CD8-positive, alpha-beta memory T cell (primary cell): ENCODE measurements at regions not wholly inside any gene's neighbourhood (a gene's known extent, or its start where the extent isn't known, plus 50 kb on each side); places are given as distances from the start of the nearest gene placed in this dataset.

ENCODE experiments used
- CTCF ChIA-PET: fragments of 350-600 bp; sonication (Branson Sonifier 250); formaldehyde crosslinking; loops from one replicate; lab custom pipeline; 2021; ENCODE audit warnings: antibody characterized with exemption; lab: Charles Lee
- POLR2A ChIA-PET: fragments of 350-600 bp; sonication (Branson Sonifier 250); formaldehyde crosslinking; loops from one replicate; lab custom pipeline; 2021; ENCODE audit warnings: antibody characterized with exemption; lab: Charles Lee
- DNase-seq, 5 donors: peaks; one replicate each; pipeline versions ENCODE4 v3.0.0 to v3.0.0-alpha.2; 2020 to 2022; ENCODE audit warnings: mixed read lengths in 1 of 5
- H3K27ac ChIP-seq: one replicate; pipeline ENCODE4 v1.7.0; 2013; ENCODE audit warnings: low read depth, mild to moderate bottlenecking, low read length, moderate library complexity
- H3K27me3 ChIP-seq: 2 replicates; pipeline ENCODE4 v1.7.0; 2013; ENCODE audit warnings: low read length, mild to moderate bottlenecking; ENCODE audit not compliant: insufficient read depth, poor library complexity, severe bottlenecking
- H3K36me3 ChIP-seq: 2 replicates; pipeline ENCODE4 v1.7.0; 2013; ENCODE audit warnings: mild to moderate bottlenecking, low read length, moderate library complexity; ENCODE audit not compliant: insufficient read depth
- H3K4me1 ChIP-seq: 2 replicates; pipeline ENCODE4 v1.7.0; 2013; ENCODE audit warnings: mild to moderate bottlenecking, low read length, moderate library complexity; ENCODE audit not compliant: insufficient read depth
- H3K4me3 ChIP-seq: 2 replicates; pipeline ENCODE4 v1.7.0; 2013; ENCODE audit warnings: mild to moderate bottlenecking, low read length
- H3K9me3 ChIP-seq: 2 replicates; pipeline ENCODE4 v1.7.0; 2013; ENCODE audit warnings: mild to moderate bottlenecking, low read length
- H3K27ac Mint-ChIP-seq, 8 donors: one replicate each; pipeline ENCODE4 v1.8.0; 2020 to 2021; ENCODE audit warnings: mixed read lengths in 8 of 8, mild to moderate bottlenecking in 6 of 8, inconsistent platforms in 3 of 8, moderate library complexity in 3 of 8
- H3K27me3 Mint-ChIP-seq, 2 donors: one replicate each; pipeline ENCODE4 v1.8.0; 2020 to 2021; ENCODE audit warnings: mixed read lengths in 2 of 2, mild to moderate bottlenecking in 1 of 2, moderate library complexity in 1 of 2
- H3K36me3 Mint-ChIP-seq, 3 donors: one replicate each; pipeline ENCODE4 v1.8.0; 2020 to 2021; ENCODE audit warnings: mixed read lengths in 3 of 3, inconsistent platforms in 1 of 3, mild to moderate bottlenecking in 1 of 3
- H3K4me1 Mint-ChIP-seq, 3 donors: one replicate each; pipeline ENCODE4 v1.8.0; 2020 to 2021; ENCODE audit warnings: mixed read lengths in 3 of 3, inconsistent platforms in 1 of 3, mild to moderate bottlenecking in 1 of 3
- H3K4me3 Mint-ChIP-seq, 7 donors: one replicate each; pipeline ENCODE4 v1.8.0; 2020 to 2021; ENCODE audit warnings: mixed read lengths in 7 of 7, mild to moderate bottlenecking in 6 of 7, moderate library complexity in 4 of 7, inconsistent platforms in 2 of 7
- H3K9me3 Mint-ChIP-seq, 5 donors: one replicate each; pipeline ENCODE4 v1.8.0; 2020 to 2022; ENCODE audit warnings: mixed read lengths in 5 of 5, mild to moderate bottlenecking in 3 of 5, moderate library complexity in 2 of 5, inconsistent platforms in 1 of 5

DNA sequence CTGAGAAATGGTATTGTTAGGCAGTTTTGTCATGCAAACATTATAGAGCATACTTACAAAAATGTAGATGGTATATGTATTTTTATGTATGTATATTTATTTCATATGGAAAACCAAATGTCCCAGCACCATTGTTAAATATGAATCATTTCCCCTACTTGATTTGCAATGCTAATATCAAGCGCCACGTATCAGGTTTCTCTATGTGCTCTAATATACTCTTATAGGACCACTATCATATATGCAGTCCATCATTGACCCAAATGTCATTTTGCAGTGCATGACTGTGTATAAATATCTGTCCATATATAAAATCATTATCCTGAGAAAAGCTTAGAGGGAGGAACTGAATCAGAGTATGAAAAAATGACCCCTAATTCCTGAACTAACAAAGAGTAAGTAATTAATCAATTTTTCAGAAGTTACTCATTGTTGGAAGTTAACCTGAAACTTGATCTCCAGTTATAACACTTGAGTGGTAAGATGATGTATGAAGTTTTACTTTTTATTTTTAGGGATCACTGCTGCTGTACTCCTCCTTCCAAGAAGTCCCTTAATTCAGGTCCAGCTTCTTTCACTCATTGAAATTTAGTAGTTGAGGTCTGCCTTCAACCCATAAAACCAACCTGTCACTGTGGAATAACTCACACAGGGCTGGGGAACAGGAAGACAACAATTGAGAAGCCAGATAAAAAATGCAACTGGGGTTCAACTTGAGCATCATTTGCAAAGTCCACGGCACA, 134.8 kb upstream of the LDB2 start:
- H3K36me3 Mint-ChIP-seq, result no peaks in the 10 kb centered on the region
- POLR2A ChIA-PET, result no interaction called here
- no peaks in the 10 kb centered on the region for H3K36me3 ChIP-seq
- peaks cover 0 to 3% (median 0%) of the 10 kb centered on the region in 5 donors for H3K9me3 Mint-ChIP-seq
- H3K9me3 ChIP-seq, result no peaks in the 10 kb centered on the region
- CTCF ChIA-PET, result no interaction called here
- no peak for DNase-seq
- no peak overlapping the region for H3K27ac ChIP-seq
- no peak overlapping the region for H3K4me3 Mint-ChIP-seq
- H3K4me3 ChIP-seq, result no peak overlapping the region
- no peaks in the 10 kb centered on the region for H3K4me1 ChIP-seq
- no peak overlapping the region for H3K27ac Mint-ChIP-seq
- H3K4me1 Mint-ChIP-seq, result no peaks in the 10 kb centered on the region
- no peaks in the 10 kb centered on the region for H3K27me3 ChIP-seq
- peaks cover 0 to 6% of the 10 kb centered on the region in 2 donors for H3K27me3 Mint-ChIP-seq

DNA sequence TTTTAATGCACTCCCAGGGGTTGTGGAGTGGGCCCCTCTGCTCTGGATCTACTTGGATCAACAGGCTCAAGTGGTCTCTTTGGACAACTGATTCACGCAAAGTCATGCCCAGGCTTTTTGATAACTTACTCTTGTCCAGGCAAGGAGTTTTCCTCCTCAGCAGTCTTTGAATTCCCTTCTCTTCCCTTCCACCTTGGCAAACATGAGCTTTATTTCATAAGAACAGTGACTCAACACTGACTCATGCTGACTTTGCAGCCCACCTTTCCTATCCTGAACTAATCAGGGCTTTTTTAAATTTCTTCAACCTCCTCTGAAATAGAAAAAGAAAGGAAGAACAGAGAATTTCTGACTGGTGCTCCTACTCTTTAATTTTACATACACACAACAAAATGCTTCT, 132.1 kb upstream of the LDB2 start:
- Mint-ChIP-seq H3K27ac (no peak overlapping the region), H3K36me3 (no peaks in the 10 kb centered on the region), H3K9me3 (peaks cover 0 to 3% (median 0%) of the 10 kb centered on the region in 5 donors), H3K27me3 (peaks cover 0 to 10% of the 10 kb centered on the region in 2 donors), H3K4me1 (no peaks in the 10 kb centered on the region), H3K4me3 (no peak overlapping the region)
- no peaks in the 10 kb centered on the region for H3K36me3 ChIP-seq
- H3K4me3 ChIP-seq, result no peak overlapping the region
- POLR2A ChIA-PET, result no interaction called here
- H3K4me1 ChIP-seq, result no peaks in the 10 kb centered on the region
- no peak overlapping the region for H3K27ac ChIP-seq
- CTCF ChIA-PET, result no interaction called here
- no peak for DNase-seq
- H3K9me3 ChIP-seq, result no peaks in the 10 kb centered on the region
- no peaks in the 10 kb centered on the region for H3K27me3 ChIP-seq

DNA sequence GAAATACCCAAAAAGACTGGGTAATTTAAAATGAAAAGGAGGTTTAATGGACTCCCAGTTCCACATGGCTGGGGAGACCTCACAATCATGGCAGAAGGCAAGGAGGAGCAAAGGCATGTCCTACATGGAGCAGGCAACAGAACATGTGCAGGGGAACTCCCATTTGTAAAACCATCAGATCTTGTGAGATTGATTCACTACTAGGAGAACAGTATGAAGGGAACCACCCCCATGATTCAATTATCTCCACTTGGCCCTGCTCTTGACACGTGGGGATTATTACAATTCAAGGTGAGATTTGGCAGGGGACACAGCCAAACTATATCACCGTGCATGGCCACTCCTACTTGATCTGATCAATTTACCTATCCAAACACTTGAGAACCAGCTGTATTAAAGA, 131.5 kb upstream of the LDB2 start:
- Mint-ChIP-seq H3K9me3 (peaks cover 0 to 3% (median 0%) of the 10 kb centered on the region in 5 donors), H3K27ac (no peak overlapping the region), H3K36me3 (no peaks in the 10 kb centered on the region), H3K4me3 (no peak overlapping the region), H3K27me3 (peaks cover 0 to 11% of the 10 kb centered on the region in 2 donors), H3K4me1 (no peaks in the 10 kb centered on the region)
- ChIA-PET POLR2A (no interaction called here), CTCF (no interaction called here)
- no peak overlapping the region for H3K4me3 ChIP-seq
- no peak overlapping the region for H3K27ac ChIP-seq
- H3K36me3 ChIP-seq, result no peaks in the 10 kb centered on the region
- no peaks in the 10 kb centered on the region for H3K9me3 ChIP-seq
- DNase-seq, result no peak
- H3K27me3 ChIP-seq, result no peaks in the 10 kb centered on the region
- H3K4me1 ChIP-seq, result no peaks in the 10 kb centered on the region

DNA sequence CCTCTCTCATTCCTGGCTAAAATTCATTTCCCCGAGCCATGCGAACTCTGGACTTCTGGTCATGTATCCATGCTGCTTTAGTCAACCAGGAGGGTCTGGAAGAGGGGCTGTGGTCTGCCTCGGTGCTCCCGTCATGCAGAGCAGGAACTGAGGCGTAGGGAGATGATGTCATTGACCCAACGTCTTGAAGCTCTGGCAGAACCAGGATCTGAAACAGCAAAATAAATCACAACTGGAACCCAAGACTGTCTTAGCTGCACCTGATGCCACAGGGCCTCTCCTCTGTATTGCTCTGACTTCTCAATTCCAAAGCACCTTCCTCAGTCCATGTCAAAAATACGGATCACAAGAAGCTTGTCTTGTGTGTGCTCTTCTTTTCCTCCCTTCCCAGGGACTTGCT, 131.0 kb upstream of the LDB2 start:
- Mint-ChIP-seq H3K4me1 (no peaks in the 10 kb centered on the region), H3K4me3 (no peak overlapping the region), H3K36me3 (no peaks in the 10 kb centered on the region), H3K27me3 (peaks cover 0 to 16% of the 10 kb centered on the region in 2 donors), H3K9me3 (peaks cover 0 to 3% (median 0%) of the 10 kb centered on the region in 5 donors), H3K27ac (no peak overlapping the region)
- ChIA-PET CTCF (no interaction called here), POLR2A (no interaction called here)
- Histone ChIP-seq H3K27me3 (no peaks in the 10 kb centered on the region), H3K4me1 (no peaks in the 10 kb centered on the region), H3K9me3 (no peaks in the 10 kb centered on the region), H3K4me3 (no peak overlapping the region), H3K36me3 (no peaks in the 10 kb centered on the region), H3K27ac (no peak overlapping the region)
- no peak for DNase-seq

DNA sequence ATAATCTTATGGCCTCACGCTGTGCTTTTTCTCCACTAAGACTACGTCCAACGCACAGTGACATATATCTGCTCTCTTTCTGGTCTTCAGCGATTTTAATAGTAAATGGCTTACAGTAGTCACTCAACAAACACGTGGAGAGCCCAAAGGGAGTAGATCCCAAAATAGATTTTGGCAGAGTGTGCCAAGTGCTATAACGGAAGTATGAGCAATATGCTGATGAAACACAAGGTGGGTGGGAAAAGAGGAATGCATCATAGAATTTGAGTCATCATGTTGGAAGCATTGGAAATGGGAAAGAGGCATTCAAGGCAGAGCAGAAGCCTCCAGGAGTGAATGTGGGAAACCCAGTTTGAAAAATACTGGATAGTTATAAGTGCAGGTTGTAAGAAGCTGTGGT, 129.1 kb upstream of the LDB2 start:
- Histone ChIP-seq H3K27ac (no peak overlapping the region), H3K9me3 (no peaks in the 10 kb centered on the region), H3K4me3 (no peak overlapping the region), H3K4me1 (no peaks in the 10 kb centered on the region), H3K36me3 (no peaks in the 10 kb centered on the region), H3K27me3 (no peaks in the 10 kb centered on the region)
- peaks cover 0 to 3% (median 0%) of the 10 kb centered on the region in 3 donors for H3K36me3 Mint-ChIP-seq
- no peak overlapping the region for H3K27ac Mint-ChIP-seq
- H3K4me3 Mint-ChIP-seq, result no peak overlapping the region
- peaks cover 0 to 6% (median 0%) of the 10 kb centered on the region in 5 donors for H3K9me3 Mint-ChIP-seq
- no peak for DNase-seq
- CTCF ChIA-PET, result no interaction called here
- POLR2A ChIA-PET, result no interaction called here
- no peaks in the 10 kb centered on the region for H3K4me1 Mint-ChIP-seq
- H3K27me3 Mint-ChIP-seq, result peaks cover 0 to 26% of the 10 kb centered on the region in 2 donors

DNA sequence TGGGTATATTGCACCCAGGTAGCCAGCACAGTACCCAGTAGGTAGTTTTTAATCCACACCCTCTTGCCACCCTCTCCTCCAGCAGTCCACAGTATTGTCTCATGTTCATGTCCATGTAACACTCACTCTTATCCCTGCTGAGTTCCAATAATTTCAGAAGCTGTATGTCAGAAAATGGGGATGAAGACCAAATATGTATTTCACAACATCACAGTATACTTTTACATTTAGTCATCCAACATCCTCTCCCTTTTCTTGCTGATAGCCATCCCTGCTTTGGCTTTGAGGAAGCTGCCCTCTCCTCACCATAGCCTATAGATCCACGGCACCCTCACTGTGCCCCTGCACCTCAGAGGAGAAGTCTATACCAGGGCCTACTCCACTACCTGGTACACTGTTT, 126.0 kb upstream of the LDB2 start:
- Histone ChIP-seq H3K27ac (no peak overlapping the region), H3K27me3 (no peaks in the 10 kb centered on the region), H3K36me3 (no peaks in the 10 kb centered on the region), H3K4me3 (no peak overlapping the region), H3K4me1 (no peaks in the 10 kb centered on the region), H3K9me3 (no peaks in the 10 kb centered on the region)
- POLR2A ChIA-PET, result no interaction called here
- peaks cover 0 to 6% (median 0%) of the 10 kb centered on the region in 5 donors for H3K9me3 Mint-ChIP-seq
- no peak overlapping the region for H3K4me3 Mint-ChIP-seq
- H3K27ac Mint-ChIP-seq, result no peak overlapping the region
- no peaks in the 10 kb centered on the region for H3K4me1 Mint-ChIP-seq
- H3K27me3 Mint-ChIP-seq, result peaks cover 2 to 31% of the 10 kb centered on the region in 2 donors
- CTCF ChIA-PET, result interaction anchor here (0.6 kb wide), 1 partner anchor 252 kb away, joined by 5 read pairs; no protein-coding TSS in a partner anchor
- peaks cover 0 to 3% (median 0%) of the 10 kb centered on the region in 3 donors for H3K36me3 Mint-ChIP-seq
- DNase-seq, result no peak

DNA sequence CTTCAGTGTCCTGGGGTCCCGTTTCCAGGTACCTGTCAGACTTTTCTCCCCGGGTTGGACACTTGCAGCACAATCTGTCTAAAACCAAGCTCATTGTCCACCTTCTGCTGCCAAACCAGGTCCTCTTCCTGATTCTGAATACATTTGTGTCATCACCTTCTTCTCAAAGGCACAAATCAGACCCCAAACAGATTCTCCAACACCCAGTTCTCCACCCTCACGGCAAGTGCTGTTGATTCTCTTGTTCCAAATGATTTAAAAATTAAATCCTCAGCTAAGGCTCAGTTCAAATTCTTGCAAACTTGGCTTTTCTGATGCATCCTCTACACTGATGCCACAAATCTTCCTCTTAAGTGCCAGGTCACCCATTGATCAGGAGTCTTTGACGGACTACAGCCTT, 122.5 kb upstream of the LDB2 start:
- ChIA-PET CTCF (no interaction called here), POLR2A (no interaction called here)
- Mint-ChIP-seq H3K36me3 (peaks cover 0 to 3% (median 0%) of the 10 kb centered on the region in 3 donors), H3K4me3 (no peak overlapping the region), H3K9me3 (peaks cover 0 to 2% (median 0%) of the 10 kb centered on the region in 5 donors), H3K4me1 (no peaks in the 10 kb centered on the region), H3K27me3 (peaks cover 2 to 27% of the 10 kb centered on the region in 2 donors), H3K27ac (no peak overlapping the region)
- Histone ChIP-seq H3K27me3 (no peaks in the 10 kb centered on the region), H3K4me3 (no peak overlapping the region), H3K27ac (no peak overlapping the region), H3K4me1 (no peaks in the 10 kb centered on the region), H3K36me3 (no peaks in the 10 kb centered on the region), H3K9me3 (no peaks in the 10 kb centered on the region)
- no peak for DNase-seq

DNA sequence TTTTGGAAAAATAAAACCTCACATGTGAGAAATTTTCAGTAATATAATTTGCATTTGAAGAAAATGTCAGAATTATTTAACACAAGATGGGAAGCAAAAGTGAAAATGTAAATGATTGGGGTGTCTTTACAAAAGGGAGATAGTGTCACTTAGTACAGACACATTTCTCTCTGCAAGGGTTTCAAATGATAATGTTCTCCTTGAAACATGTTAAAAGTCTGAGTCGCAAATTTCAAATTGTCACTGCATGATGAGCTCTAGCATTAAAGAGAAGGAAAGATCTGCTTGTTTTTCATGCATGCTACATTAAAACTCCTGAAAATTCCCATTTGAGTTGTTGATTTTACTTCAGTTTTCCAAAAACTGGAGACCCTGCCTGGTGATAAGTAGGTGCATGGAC, 122.0 kb upstream of the LDB2 start:
- Histone ChIP-seq H3K27ac (no peak overlapping the region), H3K9me3 (no peaks in the 10 kb centered on the region), H3K4me1 (no peaks in the 10 kb centered on the region), H3K36me3 (no peaks in the 10 kb centered on the region), H3K4me3 (no peak overlapping the region), H3K27me3 (no peaks in the 10 kb centered on the region)
- peaks cover 0 to 2% (median 0%) of the 10 kb centered on the region in 5 donors for H3K9me3 Mint-ChIP-seq
- H3K27me3 Mint-ChIP-seq, result peaks cover 2 to 27% of the 10 kb centered on the region in 2 donors
- peaks cover 0 to 3% (median 0%) of the 10 kb centered on the region in 3 donors for H3K36me3 Mint-ChIP-seq
- no peak overlapping the region for H3K27ac Mint-ChIP-seq
- ChIA-PET CTCF (no interaction called here), POLR2A (no interaction called here)
- H3K4me3 Mint-ChIP-seq, result no peak overlapping the region
- no peak for DNase-seq
- no peaks in the 10 kb centered on the region for H3K4me1 Mint-ChIP-seq
